Endothelial cell of umbilical vein (primary cell): ENCODE measurements at regions not wholly inside any gene's neighbourhood (a gene's known extent, or its start where the extent isn't known, plus 50 kb on each side); places are given as distances from the start of the nearest gene placed in this dataset.

Source experiments
- POLR2A ChIP-seq: IDR thresholded peaks from 2 replicates; pipeline ENCODE4 v1.6.1; 2012; ENCODE audit warnings: low read depth, mild to moderate bottlenecking, control low read depth, low read length
- TF ChIP-seq, protein P1 (sequence below), 2 donors: IDR thresholded peaks; 1 replicate in 1 of 2; 2 replicates in 1 of 2; pipeline ENCODE4 v1.5.1; 2011; ENCODE audit warnings: low read length in 2 of 2, mild to moderate bottlenecking in 2 of 2, moderate library complexity in 2 of 2, control low read depth in 1 of 2, inconsistent platforms in 1 of 2, low read depth in 1 of 2; ENCODE audit not compliant: insufficient read depth in 1 of 2; ENCODE audit errors: extremely low read depth in 1 of 2

DNA sequence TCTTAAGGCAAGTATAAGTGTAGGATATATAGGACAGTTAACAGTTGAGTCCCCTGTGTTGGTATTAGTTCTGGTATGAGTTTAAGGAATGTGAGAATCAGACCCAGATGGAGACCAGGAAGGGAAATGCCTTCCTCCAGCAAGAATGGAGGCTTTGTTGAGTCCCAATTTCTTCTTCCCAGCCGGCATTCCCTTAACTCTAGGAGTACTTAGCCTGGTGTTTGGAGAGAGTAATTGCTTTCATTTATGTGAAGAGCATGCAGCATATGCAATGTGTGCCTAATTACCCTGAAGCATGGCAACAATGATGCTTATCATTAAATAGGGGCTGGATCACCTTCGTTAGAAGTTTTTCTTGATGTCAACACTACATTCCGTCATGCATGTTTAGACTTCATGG is 225.9 kb upstream of the XYLT1 start:
- TF ChIP-seq, protein P1, sequence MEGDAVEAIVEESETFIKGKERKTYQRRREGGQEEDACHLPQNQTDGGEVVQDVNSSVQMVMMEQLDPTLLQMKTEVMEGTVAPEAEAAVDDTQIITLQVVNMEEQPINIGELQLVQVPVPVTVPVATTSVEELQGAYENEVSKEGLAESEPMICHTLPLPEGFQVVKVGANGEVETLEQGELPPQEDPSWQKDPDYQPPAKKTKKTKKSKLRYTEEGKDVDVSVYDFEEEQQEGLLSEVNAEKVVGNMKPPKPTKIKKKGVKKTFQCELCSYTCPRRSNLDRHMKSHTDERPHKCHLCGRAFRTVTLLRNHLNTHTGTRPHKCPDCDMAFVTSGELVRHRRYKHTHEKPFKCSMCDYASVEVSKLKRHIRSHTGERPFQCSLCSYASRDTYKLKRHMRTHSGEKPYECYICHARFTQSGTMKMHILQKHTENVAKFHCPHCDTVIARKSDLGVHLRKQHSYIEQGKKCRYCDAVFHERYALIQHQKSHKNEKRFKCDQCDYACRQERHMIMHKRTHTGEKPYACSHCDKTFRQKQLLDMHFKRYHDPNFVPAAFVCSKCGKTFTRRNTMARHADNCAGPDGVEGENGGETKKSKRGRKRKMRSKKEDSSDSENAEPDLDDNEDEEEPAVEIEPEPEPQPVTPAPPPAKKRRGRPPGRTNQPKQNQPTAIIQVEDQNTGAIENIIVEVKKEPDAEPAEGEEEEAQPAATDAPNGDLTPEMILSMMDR (IDR thresholded peaks at IDR 0.05; ENCODE audit: extremely low read depth in 1 of 2, insufficient read depth in 1 of 2, low read depth in 1 of 2, low read length in 2 of 2): no peak
- TF ChIP-seq POLR2A: no peak
